GM23248 (cell line): ENCODE measurements at regions not wholly inside any gene's neighbourhood (a gene's known extent, or its start where the extent isn't known, plus 50 kb on each side); places are given as distances from the start of the nearest gene placed in this dataset.
"Not testable (repeated sequence)": the region's sequence is repeated elsewhere in the genome, so short reads cannot be mapped to it uniquely, and the experiment has no call there.

ENCODE experiments used
- DNase-seq: peaks from one replicate; pipeline ENCODE4 v3.0.0-alpha.2; 2015
- H2AFZ ChIP-seq: fragments of 200-600 bp; sonication (generic); 2 replicates; pipeline ENCODE4 v1.6.1; 2016; ENCODE audit warnings: antibody characterized with exemption
- H3F3A ChIP-seq: fragments of 200-600 bp; sonication (generic); 2 replicates; pipeline ENCODE4 v1.6.1; 2016; ENCODE audit warnings: mild to moderate bottlenecking, antibody characterized with exemption, mixed run types; ENCODE audit not compliant: insufficient read depth
- H3K27ac ChIP-seq: fragments of 200-600 bp; sonication (generic); 2 replicates; pipeline ENCODE4 v1.5.1; 2016; ENCODE audit warnings: mild to moderate bottlenecking
- H3K27me3 ChIP-seq: fragments of 200-600 bp; sonication (generic); replicated peaks from 2 replicates; pipeline ENCODE4 v1.6.1; 2016; ENCODE audit warnings: mild to moderate bottlenecking; ENCODE audit not compliant: insufficient read depth
- H3K36me3 ChIP-seq: fragments of 200-600 bp; sonication (generic); 2 replicates; pipeline ENCODE4 v1.6.1; 2016; ENCODE audit warnings: low read depth, mild to moderate bottlenecking
- H3K4me1 ChIP-seq: fragments of 200-600 bp; sonication (generic); 2 replicates; pipeline ENCODE4 v1.6.1; 2016; ENCODE audit warnings: mild to moderate bottlenecking; ENCODE audit not compliant: insufficient read depth
- H3K4me2 ChIP-seq: fragments of 200-600 bp; sonication (generic); one replicate; pipeline ENCODE4 v1.6.1; 2016; ENCODE audit warnings: mild to moderate bottlenecking; ENCODE audit not compliant: unreplicated experiment
- H3K4me3 ChIP-seq: fragments of 200-600 bp; sonication (generic); 2 replicates; pipeline ENCODE4 v1.5.1; 2016; ENCODE audit warnings: mild to moderate bottlenecking
- H3K79me2 ChIP-seq: fragments of 200-600 bp; sonication (generic); 2 replicates; pipeline ENCODE4 v1.6.1; 2016; ENCODE audit warnings: mild to moderate bottlenecking; ENCODE audit not compliant: insufficient read depth
- H3K9ac ChIP-seq: fragments of 200-600 bp; sonication (generic); 2 replicates; pipeline ENCODE4 v1.6.1; 2016; ENCODE audit warnings: mild to moderate bottlenecking
- H3K9me2 ChIP-seq: fragments of 200-600 bp; sonication (generic); 2 replicates; pipeline ENCODE4 v1.6.1; 2016; ENCODE audit warnings: mixed run types, mild to moderate bottlenecking, moderate library complexity; ENCODE audit not compliant: insufficient read depth
- H3K9me3 ChIP-seq: fragments of 200-600 bp; sonication (generic); one replicate; pipeline ENCODE4 v1.6.1; 2017; ENCODE audit warnings: low read depth
- H4K20me1 ChIP-seq: fragments of 200-600 bp; sonication (generic); 2 replicates; pipeline ENCODE4 v1.6.0; 2016; ENCODE audit not compliant: insufficient read depth
- EZH2 ChIP-seq: fragments of 200-600 bp; sonication (generic); IDR thresholded peaks from 2 replicates; pipeline ENCODE4 v1.6.1; 2018; ENCODE audit warnings: antibody characterized with exemption, mild to moderate bottlenecking; ENCODE audit not compliant: insufficient read depth, poor library complexity, severe bottlenecking
- EZH2phosphoT487 ChIP-seq: fragments of 200-600 bp; sonication (generic); IDR thresholded peaks from 2 replicates; pipeline ENCODE4 v1.6.1; 2018; ENCODE audit warnings: antibody characterized with exemption, moderate library complexity, mild to moderate bottlenecking, low read depth; ENCODE audit not compliant: insufficient read depth
- WGBS, 2 experiments: methylation state at CpG; one replicate each; pipeline ENCODE4 v1.1.6; 2015 to 2017; ENCODE audit warnings: low lambda C conversion rate in 2 of 2, low coverage in 1 of 2; ENCODE audit errors: missing lambda C conversion rate in 2 of 2; 5-methylcytosine and 5-hydroxymethylcytosine counted together
- in situ Hi-C: fragments of 300-500 bp; cut with MboI; formaldehyde crosslinking; loops from 2 replicates; pipeline ENCODE4 v1.15.0; 2020

DNA sequence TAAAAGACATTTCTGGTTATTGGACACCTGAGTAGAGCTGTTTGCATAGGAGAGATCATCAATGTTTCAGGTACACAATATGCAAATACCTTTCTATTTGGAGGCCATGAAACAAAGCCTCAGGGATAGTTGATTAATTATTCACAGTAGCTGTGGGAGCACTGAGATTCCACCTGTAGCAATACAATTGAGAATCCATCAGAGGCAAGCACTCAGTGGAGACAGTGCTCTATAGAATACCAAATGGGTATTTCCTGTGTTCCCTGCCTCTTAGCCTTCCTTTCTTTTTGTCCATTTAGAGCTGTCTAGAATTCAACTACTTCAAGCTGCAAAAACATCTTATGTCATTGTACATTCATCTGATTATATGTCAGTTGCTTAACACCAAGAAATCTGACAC lies 1754.0 kb upstream of the ACO1 start:
- Histone ChIP-seq H3K27me3 (no peaks in the 10 kb centered on the region), H3K9me3 (no peaks in the 10 kb centered on the region), H3K79me2 (no peaks in the 10 kb centered on the region), H3K27ac (no peak overlapping the region), H2AFZ (no peak overlapping the region), H4K20me1 (no peaks in the 10 kb centered on the region), H3K9me2 (no peaks in the 10 kb centered on the region), H3K36me3 (no peaks in the 10 kb centered on the region), H3K4me3 (no peak overlapping the region), H3F3A (no peaks in the 10 kb centered on the region), H3K4me1 (no peaks in the 10 kb centered on the region), H3K9ac (no peak overlapping the region), H3K4me2 (no peak overlapping the region)
- DNase-seq = no peak
- TF ChIP-seq EZH2phosphoT487 = no peak
- no peak for TF ChIP-seq EZH2
- in situ Hi-C loops = no loop called here

- H3K4me2 ChIP-seq, DNase-seq, H4K20me1 ChIP-seq, in situ Hi-C loops, H3K36me3 ChIP-seq, H3K79me2 ChIP-seq, H3K27ac ChIP-seq, H3F3A ChIP-seq, H3K27me3 ChIP-seq, H3K9me3 ChIP-seq, H3K4me1 ChIP-seq, H3K9me2 ChIP-seq, H3K9ac ChIP-seq, H3K4me3 ChIP-seq, H2AFZ ChIP-seq: not testable (repeated sequence)
- WGBS, 2 experiments = 47 to 60% methylated on average over 6 of the region's 6 CpGs
Observed at GRCh38 chr9:30646639-30647038, 1737.8 kb upstream of the ACO1 start.

GRCh38 chr9:30661925-30662324 lies 1722.5 kb upstream of the ACO1 start:
- H3K27me3 ChIP-seq = no peaks in the 10 kb centered on the region
- H3K79me2 ChIP-seq = no peaks in the 10 kb centered on the region
- H3K27ac ChIP-seq = no peak overlapping the region
- H3K36me3 ChIP-seq = no peaks in the 10 kb centered on the region
- TF ChIP-seq EZH2phosphoT487 (no peak), EZH2 (no peak)
- no peaks in the 10 kb centered on the region for H3K4me1 ChIP-seq
- no peak overlapping the region for H2AFZ ChIP-seq
- WGBS, 2 experiments = 29 to 30% methylated on average over 5 of the region's 5 CpGs
- no peaks in the 10 kb centered on the region for H4K20me1 ChIP-seq
- H3F3A ChIP-seq = no peaks in the 10 kb centered on the region
- no peak overlapping the region for H3K9ac ChIP-seq
- H3K4me3 ChIP-seq = no peak overlapping the region
- in situ Hi-C loops = no loop called here
- no peaks in the 10 kb centered on the region for H3K9me2 ChIP-seq
- peaks cover 4% of the 10 kb centered on the region for H3K9me3 ChIP-seq
- H3K4me2 ChIP-seq = no peak overlapping the region
- DNase-seq = no peak

- H4K20me1 ChIP-seq = no peaks in the 10 kb centered on the region
- no peaks in the 10 kb centered on the region for H3F3A ChIP-seq
- in situ Hi-C loops = no loop called here
- DNase-seq = no peak
- 35 to 36% methylated on average over 13 of the region's 13 CpGs for WGBS, 2 experiments
- H3K79me2 ChIP-seq = no peaks in the 10 kb centered on the region
- H3K27me3 ChIP-seq = no peaks in the 10 kb centered on the region
- no peak overlapping the region for H2AFZ ChIP-seq
- no peak overlapping the region for H3K27ac ChIP-seq
- no peaks in the 10 kb centered on the region for H3K9me3 ChIP-seq
- no peak overlapping the region for H3K4me3 ChIP-seq
- no peaks in the 10 kb centered on the region for H3K4me1 ChIP-seq
- H3K36me3 ChIP-seq = no peaks in the 10 kb centered on the region
- H3K9me2 ChIP-seq = no peaks in the 10 kb centered on the region
- no peak overlapping the region for H3K4me2 ChIP-seq
- H3K9ac ChIP-seq = no peak overlapping the region
- no peak for TF ChIP-seq EZH2
- no peak for TF ChIP-seq EZH2phosphoT487
Observed at GRCh38 chr9:30670805-30671562, 1713.5 kb upstream of the ACO1 start.

DNA sequence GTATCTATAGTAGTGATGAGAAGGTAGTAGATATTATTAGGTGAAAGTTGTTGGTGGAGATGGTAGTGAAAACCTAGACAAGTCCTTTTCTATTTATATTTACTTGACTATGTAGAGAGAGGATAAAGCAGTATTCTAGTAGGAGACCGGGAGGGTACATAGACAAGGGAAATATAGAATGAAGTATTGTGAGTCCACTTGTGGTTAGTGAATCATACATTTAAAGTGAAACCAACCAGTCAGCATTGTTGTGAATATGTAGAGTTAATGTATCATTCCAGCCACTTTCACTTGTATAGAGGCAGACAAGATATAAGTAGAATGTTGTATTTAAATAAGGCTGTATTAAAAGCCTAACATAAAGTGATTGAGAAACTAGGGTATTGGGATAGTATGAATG lies 1711.3 kb upstream of the ACO1 start:
- Histone ChIP-seq H3K27me3 (no peaks in the 10 kb centered on the region), H2AFZ (no peak overlapping the region), H3K9me2 (no peaks in the 10 kb centered on the region), H3K9ac (no peak overlapping the region), H3K79me2 (no peaks in the 10 kb centered on the region), H3F3A (no peaks in the 10 kb centered on the region), H3K36me3 (no peaks in the 10 kb centered on the region), H3K9me3 (no peaks in the 10 kb centered on the region), H4K20me1 (no peaks in the 10 kb centered on the region), H3K4me2 (no peak overlapping the region), H3K27ac (no peak overlapping the region), H3K4me3 (no peak overlapping the region), H3K4me1 (no peaks in the 10 kb centered on the region)
- WGBS, 2 experiments = 45 to 47% methylated on average over 1 of the region's 1 CpG
- in situ Hi-C loops = no loop called here
- no peak for DNase-seq
- no peak for TF ChIP-seq EZH2phosphoT487
- no peak for TF ChIP-seq EZH2
